Endothelial cell of umbilical vein (primary cell): ENCODE measurements at regions not wholly inside any gene's neighbourhood (a gene's known extent, or its start where the extent isn't known, plus 50 kb on each side); places are given as distances from the start of the nearest gene placed in this dataset.

Source experiments
- BruUV-seq: library from RNA; stranded (reverse); fragments of 400-500 nt; replicated peaks from 2 replicates; lab custom pipeline; 2021; lab: Mats Ljungman, UMichigan
- CTCF ChIA-PET: fragments of 300-600, 350-600 bp; sonication (Branson Sonifier 250); formaldehyde crosslinking; loops from one replicate; lab custom pipeline; 2021; ENCODE audit warnings: antibody characterized with exemption, inconsistent platforms; lab: Charles Lee
- POLR2A ChIA-PET: fragments of 300-600, 350-600 bp; sonication (Branson Sonifier 250); formaldehyde crosslinking; loops from one replicate; lab custom pipeline; 2021; ENCODE audit warnings: antibody characterized with exemption, inconsistent platforms; lab: Charles Lee
- DNase-seq: peaks from one replicate; pipeline ENCODE4 v3.0.0-alpha.2; 2011; ENCODE audit warnings: low read depth, low spot score
- FAIRE-seq: peaks from 2 replicates; lab custom pipeline; 2011; peaks lifted over from hg19 to GRCh38; lab: Jason Lieb, UNC
- H2AFZ ChIP-seq: 2 replicates; pipeline ENCODE4 v1.6.0; 2012; ENCODE audit warnings: low read depth, low read length, control low read depth, inconsistent platforms
- H3K27ac ChIP-seq: 2 replicates; pipeline ENCODE4 v1.5.1; 2011; ENCODE audit warnings: low read depth, mild to moderate bottlenecking, control low read depth, low read length, moderate library complexity; ENCODE audit not compliant: insufficient read depth
- H3K27me3 ChIP-seq, 2 experiments: 2 replicates each; pipeline versions ENCODE4 v1.6.0 to v1.6.1; 2011; ENCODE audit warnings: low read length in 2 of 2, mixed read lengths in 1 of 2; ENCODE audit not compliant: control insufficient read depth in 2 of 2, insufficient read depth in 2 of 2
- H3K36me3 ChIP-seq, 2 experiments: 2 replicates in 1 of 2; 3 replicates in 1 of 2; pipeline ENCODE4 v1.5.1; 2011; ENCODE audit warnings: low read length in 2 of 2, mild to moderate bottlenecking in 1 of 2, moderate library complexity in 1 of 2; ENCODE audit not compliant: control insufficient read depth in 2 of 2, insufficient read depth in 2 of 2; ENCODE audit errors: extremely low read depth in 1 of 2
- H3K4me1 ChIP-seq: 3 replicates; pipeline ENCODE4 v1.5.1; 2011; ENCODE audit warnings: mild to moderate bottlenecking, low read length; ENCODE audit not compliant: control insufficient read depth, insufficient read depth; ENCODE audit errors: extremely low read depth
- H3K4me2 ChIP-seq: 2 replicates; pipeline ENCODE4 v1.6.1; 2011; ENCODE audit warnings: low read length, control low read depth, mixed read lengths; ENCODE audit not compliant: insufficient read depth
- H3K4me3 ChIP-seq, 3 experiments: fragments of 200-600 bp in 1 of 3; sonication (generic), shearing (Covaris generic) in 1 of 3; replicated peaks in 1 of 3; 2 replicates each; pipeline ENCODE4 v1.5.1; 2011 to 2016; ENCODE audit warnings: control low read depth in 3 of 3, low read length in 3 of 3, mild to moderate bottlenecking in 2 of 3, inconsistent platforms in 1 of 3, low read depth in 1 of 3, moderate library complexity in 1 of 3; ENCODE audit not compliant: insufficient read depth in 1 of 3
- H3K79me2 ChIP-seq: 2 replicates; pipeline ENCODE4 v1.6.0; 2012; ENCODE audit warnings: low read length, inconsistent platforms; ENCODE audit not compliant: control insufficient read depth, insufficient read depth
- H3K9ac ChIP-seq: replicated peaks from 2 replicates; pipeline ENCODE3; 2011; ENCODE audit warnings: low read length, control low read depth; ENCODE audit not compliant: insufficient read depth; ENCODE audit errors: extremely low read depth
- H3K9me1 ChIP-seq: replicated peaks from 3 replicates; pipeline ENCODE4 v1.6.0; 2011; ENCODE audit warnings: mild to moderate bottlenecking, low read length; ENCODE audit not compliant: control insufficient read depth, insufficient read depth; ENCODE audit errors: extremely low read depth
- H3K9me3 ChIP-seq: replicated peaks from 2 replicates; pipeline ENCODE4 v1.5.1; 2012; ENCODE audit warnings: low read length, inconsistent platforms; ENCODE audit not compliant: control insufficient read depth, insufficient read depth
- H4K20me1 ChIP-seq: replicated peaks from 2 replicates; pipeline ENCODE3; 2011; ENCODE audit warnings: mild to moderate bottlenecking, low read length; ENCODE audit not compliant: control insufficient read depth, insufficient read depth; ENCODE audit errors: extremely low read depth
- EZH2 ChIP-seq: IDR thresholded peaks from 2 replicates; pipeline ENCODE4 v1.6.1; 2012; ENCODE audit warnings: borderline replicate concordance, low read depth, mild to moderate bottlenecking, moderate library complexity, low read length, inconsistent platforms; ENCODE audit not compliant: severe bottlenecking
- FOS ChIP-seq: IDR thresholded peaks from 2 replicates; pipeline ENCODE4 v1.6.1; 2011; ENCODE audit warnings: mild to moderate bottlenecking, low read length, moderate library complexity, borderline replicate concordance; ENCODE audit not compliant: insufficient read depth
- GATA2 ChIP-seq: IDR thresholded peaks from 2 replicates; pipeline ENCODE4 v1.7.0; 2011; ENCODE audit warnings: low read depth, mild to moderate bottlenecking, moderate library complexity, mixed read lengths, low read length; ENCODE audit not compliant: insufficient read length, insufficient read depth
- JUN ChIP-seq: IDR thresholded peaks from 2 replicates; pipeline ENCODE4 v1.6.1; 2011; ENCODE audit warnings: borderline replicate concordance, low read depth; ENCODE audit not compliant: insufficient read length, insufficient read depth
- MYC ChIP-seq: IDR thresholded peaks from one replicate; pipeline ENCODE4 v1.6.1; 2011; ENCODE audit warnings: mild to moderate bottlenecking, low read depth, low read length
- POLR2A ChIP-seq: IDR thresholded peaks from 2 replicates; pipeline ENCODE4 v1.6.1; 2012; ENCODE audit warnings: low read depth, mild to moderate bottlenecking, control low read depth, low read length
- POLR2AphosphoS5 ChIP-seq: IDR thresholded peaks from 2 replicates; pipeline ENCODE4 v1.6.1; 2012; ENCODE audit warnings: low read depth, mild to moderate bottlenecking, control low read depth, low read length, moderate library complexity; ENCODE audit not compliant: insufficient read depth
- dilution Hi-C: fragments of 300-500 bp; cut with MboI; formaldehyde crosslinking; loops from one replicate; pipeline ENCODE4 v1.15.0; 2019; ENCODE audit warnings: low sequenced_read_pairs; ENCODE audit not compliant: extremely low pct_ligation_motif_present
- intact Hi-C: fragments of 100-400 bp; cut with micrococcal nuclease; formaldehyde crosslinking; loops from one replicate; pipeline ENCODE4 v1.10.0; 2022
- TF ChIP-seq, protein P1 (sequence below): IDR thresholded peaks from 2 replicates; pipeline ENCODE4 v1.6.1; 2011; ENCODE audit not compliant: insufficient read depth, insufficient read length
- TF ChIP-seq, protein P2 (sequence below), 2 donors: IDR thresholded peaks; 1 replicate in 1 of 2; 2 replicates in 1 of 2; pipeline ENCODE4 v1.5.1; 2011; ENCODE audit warnings: low read length in 2 of 2, mild to moderate bottlenecking in 2 of 2, moderate library complexity in 2 of 2, control low read depth in 1 of 2, inconsistent platforms in 1 of 2, low read depth in 1 of 2; ENCODE audit not compliant: insufficient read depth in 1 of 2; ENCODE audit errors: extremely low read depth in 1 of 2

DNA sequence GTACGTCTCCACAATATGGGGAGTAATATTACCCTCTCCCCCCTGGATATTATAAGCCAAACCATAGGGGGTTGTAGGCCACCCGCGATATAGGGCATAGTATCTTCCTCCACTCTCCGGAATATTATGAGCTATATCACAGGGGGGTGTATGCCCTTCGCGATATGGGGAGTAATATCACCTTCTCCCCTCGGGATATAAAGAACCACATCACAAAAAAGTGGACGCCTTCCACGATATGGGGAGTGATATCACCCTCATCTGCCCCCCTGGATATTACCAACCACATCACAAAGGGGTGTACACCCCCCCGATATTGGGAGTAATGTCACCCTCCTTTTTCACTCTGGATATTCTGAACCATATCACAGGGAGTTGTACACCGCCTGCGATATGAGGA, 65.5 kb upstream of the CEACAM21 start:
- no peak overlapping the region for H3K27ac ChIP-seq
- no peak for FAIRE-seq
- no peaks in the 10 kb centered on the region for H3K36me3 ChIP-seq
- ChIA-PET CTCF (no interaction called here), POLR2A (no interaction called here)
- no peaks in the 10 kb centered on the region for H4K20me1 ChIP-seq
- H2AFZ ChIP-seq: no peak overlapping the region
- BruUV-seq: no TSS peak
- H3K9ac ChIP-seq: no peak overlapping the region
- H3K4me2 ChIP-seq: no peak overlapping the region
- intact Hi-C loops (no loop called here), dilution Hi-C loops (no loop called here)
- TF ChIP-seq, protein P1, sequence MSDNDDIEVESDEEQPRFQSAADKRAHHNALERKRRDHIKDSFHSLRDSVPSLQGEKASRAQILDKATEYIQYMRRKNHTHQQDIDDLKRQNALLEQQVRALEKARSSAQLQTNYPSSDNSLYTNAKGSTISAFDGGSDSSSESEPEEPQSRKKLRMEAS: no peak
- no peak for TF ChIP-seq MYC
- no peak for TF ChIP-seq POLR2A
- no peak for TF ChIP-seq FOS
- TF ChIP-seq GATA2: no peak
- TF ChIP-seq POLR2AphosphoS5: no peak
- TF ChIP-seq, protein P2, sequence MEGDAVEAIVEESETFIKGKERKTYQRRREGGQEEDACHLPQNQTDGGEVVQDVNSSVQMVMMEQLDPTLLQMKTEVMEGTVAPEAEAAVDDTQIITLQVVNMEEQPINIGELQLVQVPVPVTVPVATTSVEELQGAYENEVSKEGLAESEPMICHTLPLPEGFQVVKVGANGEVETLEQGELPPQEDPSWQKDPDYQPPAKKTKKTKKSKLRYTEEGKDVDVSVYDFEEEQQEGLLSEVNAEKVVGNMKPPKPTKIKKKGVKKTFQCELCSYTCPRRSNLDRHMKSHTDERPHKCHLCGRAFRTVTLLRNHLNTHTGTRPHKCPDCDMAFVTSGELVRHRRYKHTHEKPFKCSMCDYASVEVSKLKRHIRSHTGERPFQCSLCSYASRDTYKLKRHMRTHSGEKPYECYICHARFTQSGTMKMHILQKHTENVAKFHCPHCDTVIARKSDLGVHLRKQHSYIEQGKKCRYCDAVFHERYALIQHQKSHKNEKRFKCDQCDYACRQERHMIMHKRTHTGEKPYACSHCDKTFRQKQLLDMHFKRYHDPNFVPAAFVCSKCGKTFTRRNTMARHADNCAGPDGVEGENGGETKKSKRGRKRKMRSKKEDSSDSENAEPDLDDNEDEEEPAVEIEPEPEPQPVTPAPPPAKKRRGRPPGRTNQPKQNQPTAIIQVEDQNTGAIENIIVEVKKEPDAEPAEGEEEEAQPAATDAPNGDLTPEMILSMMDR (IDR thresholded peaks at IDR 0.05; ENCODE audit: extremely low read depth in 1 of 2, insufficient read depth in 1 of 2, low read depth in 1 of 2, low read length in 2 of 2): no peak
- no peak for TF ChIP-seq EZH2
- no peak for TF ChIP-seq JUN
- H3K9me3 ChIP-seq: no peaks in the 10 kb centered on the region
- H3K27me3 ChIP-seq: peaks cover 19 to 50% of the 10 kb centered on the region in 2 experiments
- H3K4me1 ChIP-seq: no peaks in the 10 kb centered on the region
- H3K9me1 ChIP-seq: no peaks in the 10 kb centered on the region
- H3K4me3 ChIP-seq: no peak overlapping the region
- no peaks in the 10 kb centered on the region for H3K79me2 ChIP-seq
- no peak for DNase-seq
